HepG2 (cell line): ENCODE measurements at regions not wholly inside any gene's neighbourhood (a gene's known extent, or its start where the extent isn't known, plus 50 kb on each side); places are given as distances from the start of the nearest gene placed in this dataset.

Source experiments
- ARHGAP35 ChIP-seq: sonication (generic); formaldehyde crosslinking; IDR thresholded peaks from 2 replicates; pipeline ENCODE4 v1.9.0; 2022; ENCODE audit warnings: mild to moderate bottlenecking, inconsistent platforms, moderate library complexity, missing genetic modification reagents, borderline replicate concordance
- ARID3A ChIP-seq: IDR thresholded peaks from 2 replicates; pipeline ENCODE4 v1.6.1; 2012; ENCODE audit warnings: low read depth, low read length, improper control_type of control experiment
- ASH2L ChIP-seq: fragments of 300-600, 200-600 bp; sonication (generic); IDR thresholded peaks from 2 replicates; pipeline ENCODE4 v1.7.0; 2017; ENCODE audit warnings: low read depth, mild to moderate bottlenecking, moderate library complexity, mixed read lengths, low read length; ENCODE audit not compliant: insufficient read length
- CCAR2 ChIP-seq: fragments of 200-400 bp; formaldehyde crosslinking; optimal IDR thresholded peaks from 2 replicates; pipeline ENCODE3; 2018; ENCODE audit warnings: low read depth, mild to moderate bottlenecking, low read length, moderate library complexity
- DPF2 ChIP-seq: sonication (generic); formaldehyde crosslinking; IDR thresholded peaks from 2 replicates; pipeline ENCODE4 v1.4.0; 2020; ENCODE audit warnings: mild to moderate bottlenecking, low read depth, missing genetic modification reagents, borderline replicate concordance
- FOXA3 ChIP-seq: IDR thresholded peaks from 2 replicates; pipeline ENCODE4 v1.6.1; 2016; ENCODE audit warnings: missing genetic modification reagents, missing compliant biosample characterization
- GABPB1 ChIP-seq: IDR thresholded peaks from 2 replicates; pipeline ENCODE4 v1.6.1; 2016; ENCODE audit warnings: mild to moderate bottlenecking, missing genetic modification reagents, moderate library complexity, missing compliant biosample characterization
- JUNB ChIP-seq: sonication (generic); formaldehyde crosslinking; IDR thresholded peaks from 2 replicates; pipeline ENCODE4 v1.8.0; 2022; ENCODE audit warnings: missing genetic modification reagents, mild to moderate bottlenecking, borderline replicate concordance
- MAFG ChIP-seq: sonication (generic); formaldehyde crosslinking; IDR thresholded peaks from 2 replicates; pipeline ENCODE4 v1.5.1; 2020; ENCODE audit warnings: mild to moderate bottlenecking, missing genetic modification reagents
- MEF2D ChIP-seq: sonication (generic); formaldehyde crosslinking; IDR thresholded peaks from 2 replicates; pipeline ENCODE4 v1.5.1; 2020; ENCODE audit warnings: mild to moderate bottlenecking, missing genetic modification reagents
- MLX ChIP-seq: IDR thresholded peaks from 2 replicates; pipeline ENCODE4 v1.6.1; 2016
- NBN ChIP-seq: fragments of 450-650 bp; conservative IDR thresholded peaks from 2 replicates; pipeline ENCODE4 v1.6.1; 2017
- SIX1 ChIP-seq: sonication (generic); formaldehyde crosslinking; IDR thresholded peaks from 2 replicates; pipeline ENCODE4 v1.4.0; 2020; ENCODE audit warnings: missing genetic modification reagents, borderline replicate concordance
- SOX5 ChIP-seq: IDR thresholded peaks from 2 replicates; pipeline ENCODE4 v1.6.1; 2016; ENCODE audit warnings: borderline replicate concordance
- SOX6 ChIP-seq, 2 experiments: fragments of 450-650 bp in 1 of 2; sonication (generic) in 1 of 2; formaldehyde crosslinking in 1 of 2; IDR thresholded peaks; 2 replicates each; pipeline versions ENCODE4 v1.4.0 to v1.6.1; 2017 to 2020; ENCODE audit warnings: antibody characterized with exemption in 1 of 2, mild to moderate bottlenecking in 1 of 2, missing genetic modification reagents in 1 of 2
- TCF7 ChIP-seq: sonication (generic); IDR thresholded peaks from 2 replicates; pipeline ENCODE4 v1.6.1; 2016; ENCODE audit warnings: antibody characterized with exemption, low read depth
- ZBTB20 ChIP-seq: sonication (generic); formaldehyde crosslinking; IDR thresholded peaks from 2 replicates; pipeline ENCODE4 v1.8.1; 2023; ENCODE audit warnings: missing genetic modification reagents, low read depth, mild to moderate bottlenecking, borderline replicate concordance
- ZFP90 ChIP-seq: sonication (generic); formaldehyde crosslinking; IDR thresholded peaks from 2 replicates; pipeline ENCODE4 v1.8.0; 2022; ENCODE audit warnings: missing genetic modification reagents, mild to moderate bottlenecking, inconsistent platforms, borderline replicate concordance
- ZKSCAN8 ChIP-seq: IDR thresholded peaks from 2 replicates; pipeline ENCODE4 v1.6.1; 2016; ENCODE audit warnings: borderline replicate concordance, missing genetic modification reagents, missing compliant biosample characterization
- ZNF17 ChIP-seq: sonication (generic); formaldehyde crosslinking; IDR thresholded peaks from 2 replicates; pipeline ENCODE4 v1.5.0; 2020; ENCODE audit warnings: mild to moderate bottlenecking, missing genetic modification reagents
- ZNF234 ChIP-seq: sonication (generic); formaldehyde crosslinking; conservative IDR thresholded peaks from 2 replicates; pipeline ENCODE4 v1.5.1; 2020; ENCODE audit warnings: mild to moderate bottlenecking, missing genetic modification reagents
- ZNF652 ChIP-seq: IDR thresholded peaks from 2 replicates; pipeline ENCODE4 v1.6.1; 2016; ENCODE audit warnings: low read depth, borderline replicate concordance
- ZNF746 ChIP-seq: sonication (generic); formaldehyde crosslinking; IDR thresholded peaks from 2 replicates; pipeline ENCODE4 v1.8.0; 2022; ENCODE audit warnings: mild to moderate bottlenecking, missing genetic modification reagents
- ZNF878 ChIP-seq: sonication (generic); formaldehyde crosslinking; IDR thresholded peaks from 2 replicates; pipeline ENCODE4 v1.8.1; 2023; ENCODE audit warnings: mild to moderate bottlenecking, missing genetic modification reagents, moderate library complexity
- ZSCAN20 ChIP-seq: sonication (generic); formaldehyde crosslinking; IDR thresholded peaks from 2 replicates; pipeline ENCODE4 v1.4.0; 2020; ENCODE audit warnings: missing genetic modification reagents, mild to moderate bottlenecking, borderline replicate concordance
- ZSCAN30 ChIP-seq: sonication (generic); formaldehyde crosslinking; IDR thresholded peaks from 2 replicates; pipeline ENCODE4 v1.5.0; 2020; ENCODE audit warnings: mild to moderate bottlenecking, missing genetic modification reagents
- TF ChIP-seq, protein P1 (sequence below): sonication (generic); formaldehyde crosslinking; IDR thresholded peaks from 2 replicates; pipeline ENCODE4 v1.4.0; 2020; ENCODE audit warnings: missing genetic modification reagents

DNA sequence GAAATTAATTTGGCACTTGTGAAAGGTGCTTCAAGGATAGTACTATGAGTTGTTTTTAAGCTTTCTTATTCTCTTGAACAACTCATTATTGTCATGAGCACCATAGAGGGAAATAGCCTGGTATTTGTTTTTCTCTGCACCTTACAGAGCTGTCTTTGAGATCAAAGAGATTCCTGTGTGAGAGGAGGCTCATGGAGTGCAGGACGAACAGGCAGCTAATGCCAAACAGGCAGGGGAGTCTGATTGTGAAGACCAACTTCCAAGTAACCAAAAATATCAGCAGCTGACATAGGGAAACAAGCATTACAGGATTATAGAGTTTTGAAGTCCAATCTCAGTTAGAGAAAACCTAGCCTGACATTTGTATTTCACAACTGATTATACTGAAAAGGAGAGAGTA, 110.6 kb upstream of the TENT5A start (continued):
- TF ChIP-seq ARID3A (0 out of 2 replicates have a peak, but pooled peaks have one; percentile 5), ZKSCAN8 (CRISPR knock-in tag) (peak; percentile 31; the same call in 1 of the 2 replicates), SOX5 (CRISPR knock-in tag) (peak; percentile 88; the same call in 1 of the 2 replicates), ASH2L (no peak), MLX (no peak), FOXA3 (peak; percentile 75), SIX1 (0 out of 2 replicates have a peak, but pooled peaks have one; percentile 19), ARHGAP35 (CRISPR knock-in tag) (no peak), ZNF746 (CRISPR knock-in tag) (no peak), SOX6 (IDR thresholded peaks at IDR 0.05) (no peak), SOX6 (CRISPR knock-in tag; IDR thresholded peaks at IDR 0.05) (peak; percentile 90), ZFP90 (CRISPR knock-in tag) (no peak), ZNF652 (CRISPR knock-in tag) (no peak), MEF2D (CRISPR knock-in tag) (0 out of 2 replicates have a peak, but pooled peaks have one; percentile 43), NBN (no peak), GABPB1 (no peak), JUNB (CRISPR knock-in tag) (no peak), ZSCAN30 (CRISPR knock-in tag) (no peak), CCAR2 (peak; percentile 46), ZNF878 (CRISPR knock-in tag) (peak; percentile 49; the same call in 1 of the 2 replicates), DPF2 (CRISPR knock-in tag) (no peak), MAFG (no peak), TCF7 (peak; percentile 92), ZSCAN20 (CRISPR knock-in tag) (no peak), ZNF234 (no peak), ZNF17 (CRISPR knock-in tag) (no peak), ZBTB20 (CRISPR knock-in tag) (peak; percentile 98; the same call in 1 of the 2 replicates)
- TF ChIP-seq, protein P1, sequence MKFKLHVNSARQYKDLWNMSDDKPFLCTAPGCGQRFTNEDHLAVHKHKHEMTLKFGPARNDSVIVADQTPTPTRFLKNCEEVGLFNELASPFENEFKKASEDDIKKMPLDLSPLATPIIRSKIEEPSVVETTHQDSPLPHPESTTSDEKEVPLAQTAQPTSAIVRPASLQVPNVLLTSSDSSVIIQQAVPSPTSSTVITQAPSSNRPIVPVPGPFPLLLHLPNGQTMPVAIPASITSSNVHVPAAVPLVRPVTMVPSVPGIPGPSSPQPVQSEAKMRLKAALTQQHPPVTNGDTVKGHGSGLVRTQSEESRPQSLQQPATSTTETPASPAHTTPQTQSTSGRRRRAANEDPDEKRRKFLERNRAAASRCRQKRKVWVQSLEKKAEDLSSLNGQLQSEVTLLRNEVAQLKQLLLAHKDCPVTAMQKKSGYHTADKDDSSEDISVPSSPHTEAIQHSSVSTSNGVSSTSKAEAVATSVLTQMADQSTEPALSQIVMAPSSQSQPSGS: 0 out of 2 replicates have a peak, but pooled peaks have one; percentile 20
